Liver (tissue), 3 donors: ENCODE measurements at regions not wholly inside any gene's neighbourhood (a gene's known extent, or its start where the extent isn't known, plus 50 kb on each side); places are given as distances from the start of the nearest gene placed in this dataset.

ENCODE experiments used
- CTCF ChIP-seq: fragments of 150-350 bp; IDR thresholded peaks from 2 replicates; pipeline ENCODE4 v1.5.1; 2017; ENCODE audit warnings: improper control_type of control experiment, low read depth, low read length; ENCODE audit not compliant: missing input control
- MAX ChIP-seq: IDR thresholded peaks from 2 replicates; pipeline ENCODE4 v1.6.1; 2016; ENCODE audit warnings: antibody characterized with exemption
- RAD21 ChIP-seq, 2 donors: IDR thresholded peaks; 2 replicates each; pipeline ENCODE4 v1.6.1; 2016; ENCODE audit warnings: antibody characterized with exemption in 2 of 2, mild to moderate bottlenecking in 2 of 2
- donor health status: healthy.
- donor health status: healthy.

- TF ChIP-seq RAD21 (IDR thresholded peaks at IDR 0.05): no peak
- TF ChIP-seq CTCF: no peak
- no peak for TF ChIP-seq MAX
Observed at GRCh38 chr16:52022177-52022576, 524.8 kb downstream of the TOX3 start.
